ENCODE measurements at regions not wholly inside any gene's neighbourhood (a gene's known extent, or its start where the extent isn't known, plus 50 kb on each side); places are given as distances from the start of the nearest gene placed in this dataset.
"Not testable (repeated sequence)": the region's sequence is repeated elsewhere in the genome, so short reads cannot be mapped to it uniquely, and the experiment has no call there.

- DNase-seq, result no peak
- Histone ChIP-seq H3K36me3 (ENCODE audit: insufficient read depth in 1 of 2, low read depth in 1 of 2) (no peaks in the 10 kb centered on the region), H3K4me3 (no peak overlapping the region), H3K27me3 (ENCODE audit: insufficient read depth in 3 of 3, low read length in 2 of 3) (no peaks in the 10 kb centered on the region), H3K27ac (no peak overlapping the region), H3K9me3 (no peaks in the 10 kb centered on the region), H3K4me1 (no peaks in the 10 kb centered on the region)
- TF ChIP-seq CTCF (IDR thresholded peaks at IDR 0.05), result no peak
- ATAC-seq, result no peak
- 69 to 74% (median 71%) methylated on average over 4 of the region's 4 CpGs for WGBS, 3 donors
- intact Hi-C loops (cut with DNase I), result no loop called here
Observed at GRCh38 chr5:12658871-12659446, 754.7 kb upstream of the CTNND2 start.

GRCh38 chr5:12657914-12658474 is 753.7 kb upstream of the CTNND2 start:
- WGBS, 3 donors, result 65 to 74% (median 66%) methylated on average over 4 of the region's 4 CpGs

GRCh38 chr5:12655675-12656074 is 751.4 kb upstream of the CTNND2 start:
- H3K9me3 ChIP-seq, result no peaks in the 10 kb centered on the region
- H3K27ac ChIP-seq, result no peak overlapping the region
- no peak for TF ChIP-seq CTCF (IDR thresholded peaks at IDR 0.05)
- H3K36me3 ChIP-seq (ENCODE audit: insufficient read depth in 1 of 2, low read depth in 1 of 2), result no peaks in the 10 kb centered on the region
- DNase-seq (no peak), ATAC-seq (no peak)
- no peak overlapping the region for H3K4me3 ChIP-seq
- 58 to 67% (median 60%) methylated on average over 3 of the region's 3 CpGs for WGBS, 3 donors
- no peaks in the 10 kb centered on the region for H3K4me1 ChIP-seq
- H3K27me3 ChIP-seq (ENCODE audit: insufficient read depth in 3 of 3, low read length in 2 of 3), result no peaks in the 10 kb centered on the region
- intact Hi-C loops (cut with DNase I), result no loop called here

More at GRCh38 chr5:12657914-12658474, 753.7 kb upstream of the CTNND2 start:
- DNase-seq; H3K4me3 ChIP-seq; ATAC-seq; H3K4me1 ChIP-seq; intact Hi-C loops (cut with DNase I); H3K27ac ChIP-seq; H3K36me3 ChIP-seq (ENCODE audit: insufficient read depth in 1 of 2, low read depth in 1 of 2); H3K9me3 ChIP-seq; H3K27me3 ChIP-seq (ENCODE audit: insufficient read depth in 3 of 3, low read length in 2 of 3): not testable (repeated sequence)

- TF ChIP-seq CTCF (IDR thresholded peaks at IDR 0.05), result no peak
- intact Hi-C loops (cut with DNase I), result no loop called here
- Histone ChIP-seq H3K9me3 (no peaks in the 10 kb centered on the region), H3K4me1 (no peaks in the 10 kb centered on the region), H3K27ac (no peak overlapping the region), H3K4me3 (no peak overlapping the region), H3K36me3 (ENCODE audit: insufficient read depth in 1 of 2, low read depth in 1 of 2) (no peaks in the 10 kb centered on the region), H3K27me3 (ENCODE audit: insufficient read depth in 3 of 3, low read length in 2 of 3) (no peaks in the 10 kb centered on the region)
- DNase-seq (no peak), ATAC-seq (no peak)
- WGBS, 3 donors, result 75 to 80% (median 76%) methylated on average over 4 of the region's 4 CpGs
Observed at GRCh38 chr5:12652201-12652600, 748.0 kb upstream of the CTNND2 start.

GRCh38 chr5:12648558-12648957 is 744.3 kb upstream of the CTNND2 start:
- 42 to 52% (median 48%) methylated on average over 1 of the region's 1 CpG for WGBS, 3 donors
- H3K27me3 ChIP-seq (ENCODE audit: insufficient read depth in 3 of 3, low read length in 2 of 3), result no peaks in the 10 kb centered on the region
- ATAC-seq (no peak), DNase-seq (no peak)
- no peak overlapping the region for H3K27ac ChIP-seq
- no peaks in the 10 kb centered on the region for H3K4me1 ChIP-seq
- H3K9me3 ChIP-seq, result no peaks in the 10 kb centered on the region
- no peak for TF ChIP-seq CTCF (IDR thresholded peaks at IDR 0.05)
- no peaks in the 10 kb centered on the region for H3K36me3 ChIP-seq (ENCODE audit: insufficient read depth in 1 of 2, low read depth in 1 of 2)
- H3K4me3 ChIP-seq, result no peak overlapping the region
- intact Hi-C loops (cut with DNase I), result no loop called here
